Cardiac fibroblast (primary cell): ENCODE measurements at regions not wholly inside any gene's neighbourhood (a gene's known extent, or its start where the extent isn't known, plus 50 kb on each side); places are given as distances from the start of the nearest gene placed in this dataset.

Source experiments
- DNase-seq, 2 donors: peaks; one replicate each; pipeline versions ENCODE4 v3.0.0 to v3.0.0-alpha.2; 2010; ENCODE audit warnings: low read depth in 2 of 2
- H3K4me3 ChIP-seq, 2 donors: replicated peaks in 1 of 2; 1 replicate in 1 of 2; 2 replicates in 1 of 2; pipeline ENCODE4 v1.5.1; 2011; ENCODE audit warnings: low read depth in 2 of 2, low read length in 2 of 2, mild to moderate bottlenecking in 2 of 2, moderate library complexity in 1 of 2
- TF ChIP-seq, protein P1 (sequence below): IDR thresholded peaks from one replicate; pipeline ENCODE4 v1.5.1; 2011; ENCODE audit warnings: low read depth, mild to moderate bottlenecking, low read length, inconsistent platforms

DNA sequence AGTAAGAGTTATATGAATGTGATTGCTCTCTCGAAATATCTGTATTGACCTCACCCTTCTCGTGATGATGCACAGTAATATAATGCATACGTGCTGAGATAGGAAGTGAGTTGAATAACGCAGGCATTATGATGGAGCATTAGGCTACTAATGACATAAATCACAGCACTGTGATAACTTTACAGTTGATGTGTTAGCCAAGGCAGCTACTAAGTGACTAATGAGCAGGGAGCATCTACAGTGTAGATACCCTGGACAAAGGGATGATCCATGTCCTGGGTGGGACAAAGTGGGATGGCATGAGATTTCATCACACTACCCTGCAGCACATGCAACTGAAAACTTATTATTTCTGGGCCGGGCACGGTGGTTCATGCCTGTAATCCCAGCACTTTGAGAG lies 68.4 kb downstream of the HDGFL1 start:
- TF ChIP-seq, protein P1, sequence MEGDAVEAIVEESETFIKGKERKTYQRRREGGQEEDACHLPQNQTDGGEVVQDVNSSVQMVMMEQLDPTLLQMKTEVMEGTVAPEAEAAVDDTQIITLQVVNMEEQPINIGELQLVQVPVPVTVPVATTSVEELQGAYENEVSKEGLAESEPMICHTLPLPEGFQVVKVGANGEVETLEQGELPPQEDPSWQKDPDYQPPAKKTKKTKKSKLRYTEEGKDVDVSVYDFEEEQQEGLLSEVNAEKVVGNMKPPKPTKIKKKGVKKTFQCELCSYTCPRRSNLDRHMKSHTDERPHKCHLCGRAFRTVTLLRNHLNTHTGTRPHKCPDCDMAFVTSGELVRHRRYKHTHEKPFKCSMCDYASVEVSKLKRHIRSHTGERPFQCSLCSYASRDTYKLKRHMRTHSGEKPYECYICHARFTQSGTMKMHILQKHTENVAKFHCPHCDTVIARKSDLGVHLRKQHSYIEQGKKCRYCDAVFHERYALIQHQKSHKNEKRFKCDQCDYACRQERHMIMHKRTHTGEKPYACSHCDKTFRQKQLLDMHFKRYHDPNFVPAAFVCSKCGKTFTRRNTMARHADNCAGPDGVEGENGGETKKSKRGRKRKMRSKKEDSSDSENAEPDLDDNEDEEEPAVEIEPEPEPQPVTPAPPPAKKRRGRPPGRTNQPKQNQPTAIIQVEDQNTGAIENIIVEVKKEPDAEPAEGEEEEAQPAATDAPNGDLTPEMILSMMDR, result no peak
- no peak overlapping the region for H3K4me3 ChIP-seq
- DNase-seq, result no peak

DNA sequence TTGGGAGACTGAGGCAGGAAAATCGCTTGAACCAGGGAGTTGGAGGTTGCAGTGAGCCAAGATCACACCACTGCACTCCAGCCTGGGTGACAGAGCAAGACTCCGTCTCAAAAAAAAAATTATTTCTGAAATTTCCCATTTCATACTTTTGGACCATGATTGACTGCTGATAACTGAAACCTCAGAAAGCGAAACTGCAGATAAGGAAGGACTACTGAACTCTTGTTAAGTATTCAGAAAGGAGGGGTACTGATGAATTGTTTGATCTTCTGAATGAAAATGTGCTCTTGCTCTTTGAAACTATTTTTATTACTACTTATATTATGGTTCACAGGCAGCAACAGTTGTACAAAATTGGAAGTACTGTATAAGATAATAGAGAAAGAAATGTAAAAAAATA lies 69.0 kb downstream of the HDGFL1 start:
- H3K4me3 ChIP-seq, result no peak overlapping the region
- DNase-seq, result no peak
- TF ChIP-seq, protein P1, result no peak

DNA sequence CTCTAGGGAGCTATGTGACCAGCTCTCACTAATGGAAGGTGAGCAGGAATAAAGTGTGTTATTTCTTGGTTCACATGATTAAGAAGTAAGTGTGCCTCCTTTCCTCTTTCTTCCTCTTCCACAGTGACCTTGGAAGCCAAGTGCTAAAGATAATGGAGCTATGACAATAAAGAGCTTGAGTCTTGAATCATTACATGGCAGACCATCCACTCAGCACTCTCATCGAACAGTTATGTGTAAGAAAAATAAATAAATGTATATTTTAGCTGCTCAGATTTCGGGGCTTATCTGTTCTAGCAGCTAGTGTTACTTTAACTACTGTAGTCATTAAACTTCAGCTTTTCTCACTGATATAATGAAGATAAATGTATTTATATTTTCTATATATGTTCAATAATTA lies 72.9 kb downstream of the HDGFL1 start:
- TF ChIP-seq, protein P1, result no peak
- no peak overlapping the region for H3K4me3 ChIP-seq
- DNase-seq, result peak in 1 of 2 donors; percentile 49

DNA sequence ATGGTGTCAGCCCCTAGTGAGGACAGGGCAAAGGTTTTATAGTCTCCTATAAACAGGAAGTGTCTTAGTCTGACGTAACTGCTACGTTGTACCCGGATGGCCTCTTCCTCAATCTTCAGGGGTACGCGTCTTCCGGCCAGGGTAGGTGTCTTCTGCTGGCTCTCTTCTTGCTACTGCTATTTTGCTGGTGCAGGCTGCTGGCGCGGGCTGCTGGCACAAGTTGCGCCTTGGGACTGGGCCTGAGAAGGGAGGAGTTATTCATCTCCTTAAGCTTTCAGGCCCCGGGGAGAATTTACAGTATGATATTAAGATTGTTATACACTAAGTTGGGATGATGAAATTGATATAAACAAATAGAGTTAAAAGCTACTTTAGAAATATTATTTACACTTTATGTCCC lies 74.4 kb downstream of the HDGFL1 start:
- TF ChIP-seq, protein P1, result no peak
- DNase-seq, result no peak

DNA sequence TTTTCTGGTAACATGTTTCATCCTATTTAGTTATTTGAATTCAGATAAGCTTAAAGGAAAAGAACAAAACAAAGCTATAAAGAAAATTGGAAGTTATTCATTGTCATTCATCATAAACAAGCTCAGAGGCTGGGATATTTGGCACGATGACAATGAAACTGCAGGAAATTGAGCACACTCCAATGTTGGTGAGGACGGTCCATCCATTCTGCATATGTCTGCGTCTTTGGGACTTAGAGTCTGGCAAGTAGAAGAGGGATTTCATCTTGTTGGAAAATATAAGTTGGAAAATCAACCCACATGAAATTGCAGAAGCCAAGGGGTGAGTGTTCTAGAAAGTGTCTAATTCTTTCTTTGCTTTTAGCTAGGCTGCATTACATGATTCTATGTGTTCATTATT lies 78.4 kb downstream of the HDGFL1 start:
- TF ChIP-seq, protein P1, result no peak
- H3K4me3 ChIP-seq, result no peak overlapping the region
- peak in 1 of 2 donors; percentile 9 for DNase-seq

More for the DNA sequence above, 74.4 kb downstream of the HDGFL1 start:
- H3K4me3 ChIP-seq, result no peak overlapping the region

DNA sequence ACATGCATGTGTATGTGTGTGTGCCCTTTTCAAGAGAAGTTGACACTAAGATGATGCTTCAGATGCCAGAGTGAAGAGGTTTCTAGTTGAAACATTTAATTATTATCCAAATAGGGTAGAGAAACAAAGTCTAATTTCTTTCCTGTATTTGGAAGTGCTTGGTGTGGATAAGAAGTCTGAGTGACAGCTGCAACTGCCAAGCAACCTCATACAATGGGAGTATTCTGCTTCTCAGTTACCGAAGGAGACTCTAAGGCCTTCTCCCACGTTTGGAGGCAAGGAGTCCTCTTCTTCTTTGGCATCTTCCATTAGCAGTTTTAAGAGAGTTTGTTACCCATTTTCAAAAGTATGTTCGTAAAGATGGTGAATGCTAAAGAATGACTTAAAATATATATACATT lies 82.4 kb downstream of the HDGFL1 start:
- no peak overlapping the region for H3K4me3 ChIP-seq
- TF ChIP-seq, protein P1, result no peak

DNA sequence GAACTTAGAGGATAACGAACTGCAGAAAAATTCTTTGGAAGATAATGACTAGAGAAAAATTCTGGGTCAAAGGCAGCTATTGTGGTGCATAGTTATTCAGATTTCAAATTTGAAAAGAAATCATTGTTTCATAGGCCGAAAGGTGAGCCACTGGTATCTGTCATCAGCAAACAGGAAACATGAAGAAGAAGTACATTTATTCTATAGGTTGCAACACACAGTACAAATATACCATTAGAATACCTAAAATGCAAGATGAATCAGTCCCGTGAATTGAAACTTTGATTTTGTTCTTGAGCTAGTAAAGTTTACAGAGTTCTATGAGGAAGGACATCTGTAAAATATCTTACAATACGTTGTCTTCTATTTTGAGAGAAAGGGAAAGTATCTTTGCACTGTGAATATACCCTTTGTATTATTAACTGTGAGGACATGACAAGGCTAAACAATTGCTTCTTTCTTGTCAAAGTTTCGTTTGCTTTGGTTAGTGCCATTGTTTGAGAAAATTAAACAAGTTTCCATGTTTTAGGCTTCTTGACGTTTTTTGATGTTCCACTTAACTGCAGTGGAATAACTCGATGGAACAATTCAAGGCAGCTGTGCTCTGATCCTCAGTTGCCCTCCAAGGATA lies 84.7 kb downstream of the HDGFL1 start:
- TF ChIP-seq, protein P1, result no peak
- DNase-seq, result no peak
- H3K4me3 ChIP-seq, result no peak overlapping the region

More for the DNA sequence above, 82.4 kb downstream of the HDGFL1 start:
- no peak for DNase-seq
